ENCODE measurements at regions not wholly inside any gene's neighbourhood (a gene's known extent, or its start where the extent isn't known, plus 50 kb on each side); places are given as distances from the start of the nearest gene placed in this dataset.

DNA sequence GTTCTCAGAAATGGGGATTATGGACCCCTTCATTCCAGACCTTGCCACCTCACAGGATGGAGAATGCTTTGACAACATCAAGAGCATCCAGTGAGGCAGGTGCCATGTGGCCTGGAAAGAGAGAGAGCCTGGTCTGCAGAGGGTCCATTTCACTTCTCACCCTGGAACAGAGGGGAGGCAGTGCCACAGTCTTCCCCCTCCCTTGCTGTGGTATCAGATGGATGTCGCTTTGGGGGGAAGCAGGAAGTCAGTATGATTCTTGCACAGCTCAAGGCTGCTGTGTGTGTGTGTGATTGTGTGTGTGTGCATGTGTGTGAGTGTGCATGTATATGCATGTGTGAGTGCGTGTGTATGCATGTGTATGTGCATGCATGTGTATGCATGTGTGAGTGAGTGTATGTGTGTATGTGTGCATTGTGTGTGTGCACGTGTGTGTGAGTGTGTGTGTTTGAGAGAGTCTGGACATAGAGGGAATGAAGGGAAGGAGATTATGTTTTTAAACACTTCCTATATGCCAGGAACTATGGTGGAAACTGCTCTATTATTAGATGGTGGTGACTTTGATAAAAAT is 328.6 kb upstream of the CLNK start:
- 76 to 96% methylated on average over 3 of the region's 3 CpGs for WGBS, 2 donors
- no peak for DNase-seq (ENCODE audit: low spot score in 2 of 2)
- no peak overlapping the region for H3K4me3 ChIP-seq (ENCODE audit: low read depth, poor library complexity, severe bottlenecking)
- TF ChIP-seq POLR2A (IDR thresholded peaks at IDR 0.05): no peak
- no peak for TF ChIP-seq CTCF (IDR thresholded peaks at IDR 0.05)
- intact Hi-C loops (cut with DNase I; ENCODE audit: low total_unique reads): no loop called here

- H3K4me3 ChIP-seq (ENCODE audit: low read depth, poor library complexity, severe bottlenecking): no peak overlapping the region
- WGBS, 2 donors: 86 to 93% methylated on average over 3 of the region's 3 CpGs
- TF ChIP-seq CTCF (IDR thresholded peaks at IDR 0.05): no peak
- TF ChIP-seq POLR2A (IDR thresholded peaks at IDR 0.05): no peak
- DNase-seq (ENCODE audit: low spot score in 2 of 2): no peak
- intact Hi-C loops (cut with DNase I; ENCODE audit: low total_unique reads): no loop called here
Observed at GRCh38 chr4:11011249-11011648, 326.7 kb upstream of the CLNK start.

GRCh38 chr4:11010624-11011023 is 326.1 kb upstream of the CLNK start:
- TF ChIP-seq POLR2A (IDR thresholded peaks at IDR 0.05) (no peak), CTCF (IDR thresholded peaks at IDR 0.05) (no peak)
- H3K4me3 ChIP-seq (ENCODE audit: low read depth, poor library complexity, severe bottlenecking): no peak overlapping the region
- intact Hi-C loops (cut with DNase I; ENCODE audit: low total_unique reads): no loop called here
- no peak for DNase-seq (ENCODE audit: low spot score in 2 of 2)
- 88 to 90% methylated on average over 2 of the region's 2 CpGs for WGBS, 2 donors

DNA sequence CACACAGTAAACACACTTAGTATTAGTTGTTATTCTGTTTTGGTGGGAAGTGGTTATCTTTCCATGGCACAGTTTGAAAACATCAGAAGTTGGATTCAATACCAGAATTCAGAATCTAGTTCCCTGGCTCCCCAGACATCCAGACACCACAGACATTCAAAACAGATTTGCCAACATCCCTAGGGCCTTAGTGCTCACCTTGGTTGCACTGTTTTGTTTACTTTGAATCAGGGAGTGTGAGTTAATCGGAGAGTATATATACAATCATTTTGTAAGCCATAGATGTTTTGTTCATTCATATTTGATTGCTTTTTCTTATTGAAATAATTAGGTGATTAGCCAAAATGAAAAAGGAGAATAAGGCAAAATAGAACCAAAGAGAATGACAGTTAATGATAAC is 324.7 kb upstream of the CLNK start:
- DNase-seq (ENCODE audit: low spot score in 2 of 2): no peak
- WGBS, 2 donors: 58 to 60% methylated on average over 1 of the region's 1 CpG
- intact Hi-C loops (cut with DNase I; ENCODE audit: low total_unique reads): no loop called here
- no peak for TF ChIP-seq POLR2A (IDR thresholded peaks at IDR 0.05)
- TF ChIP-seq CTCF (IDR thresholded peaks at IDR 0.05): no peak
- H3K4me3 ChIP-seq (ENCODE audit: low read depth, poor library complexity, severe bottlenecking): no peak overlapping the region

GRCh38 chr4:11005300-11005699 is 320.7 kb upstream of the CLNK start:
- no peak for TF ChIP-seq CTCF (IDR thresholded peaks at IDR 0.05)
- TF ChIP-seq POLR2A (IDR thresholded peaks at IDR 0.05): no peak
- no peak for DNase-seq (ENCODE audit: low spot score in 2 of 2)

DNA sequence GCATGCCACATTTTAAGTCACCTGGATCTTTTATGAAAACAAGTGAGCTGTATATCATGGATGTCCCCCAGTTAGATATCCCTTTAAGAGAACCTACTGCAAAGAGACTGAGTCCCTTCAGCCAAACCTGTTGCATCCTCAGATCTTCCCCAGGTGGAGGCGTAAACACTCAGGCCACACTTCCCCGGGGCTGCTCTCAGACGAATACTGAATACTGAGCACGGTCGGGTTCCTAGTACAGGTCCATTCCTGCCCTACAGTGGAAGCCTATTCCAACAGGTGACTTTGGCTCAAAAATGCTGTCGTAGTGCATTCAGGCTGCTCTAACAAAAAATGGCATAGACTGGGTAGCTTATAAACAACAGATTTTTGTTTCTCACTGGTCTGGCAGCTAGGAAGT is 320.2 kb upstream of the CLNK start:
- 48 to 54% methylated on average over 6 of the region's 6 CpGs for WGBS, 2 donors
- TF ChIP-seq POLR2A (IDR thresholded peaks at IDR 0.05): no peak
- no peak for DNase-seq (ENCODE audit: low spot score in 2 of 2)
- no peak overlapping the region for H3K4me3 ChIP-seq (ENCODE audit: low read depth, poor library complexity, severe bottlenecking)
- intact Hi-C loops (cut with DNase I; ENCODE audit: low total_unique reads): no loop called here

More at GRCh38 chr4:11005300-11005699, 320.7 kb upstream of the CLNK start:
- 78 to 84% methylated on average over 4 of the region's 4 CpGs for WGBS, 2 donors
- intact Hi-C loops (cut with DNase I; ENCODE audit: low total_unique reads): no loop called here
- no peak overlapping the region for H3K4me3 ChIP-seq (ENCODE audit: low read depth, poor library complexity, severe bottlenecking)
